Stomach (tissue), 8 donors: ENCODE measurements at regions not wholly inside any gene's neighbourhood (a gene's known extent, or its start where the extent isn't known, plus 50 kb on each side); places are given as distances from the start of the nearest gene placed in this dataset.
"Not testable (repeated sequence)": the region's sequence is repeated elsewhere in the genome, so short reads cannot be mapped to it uniquely, and the experiment has no call there.

ENCODE experiments used
- DNase-seq, 2 donors: peaks; one replicate each; pipeline versions ENCODE4 v3.0.0 to v3.0.0-alpha.2; 2013 to 2019
- H3K27ac ChIP-seq, 5 donors: fragments of 200-600 bp in 4 of 5; sonication (generic) in 4 of 5; one replicate each; pipeline ENCODE4 v1.5.1; 2013 to 2019; ENCODE audit warnings: mild to moderate bottlenecking in 1 of 5, moderate library complexity in 1 of 5
- H3K27me3 ChIP-seq, 3 donors: fragments of 200-600 bp; sonication (generic); one replicate each; pipeline ENCODE4 v1.5.1; 2017 to 2019; ENCODE audit warnings: mixed run types in 1 of 3
- H3K36me3 ChIP-seq, 4 donors: fragments of 200-600 bp; sonication (generic); 1 replicate in 3 of 4; 2 replicates in 1 of 4; pipeline ENCODE4 v1.5.1; 2016 to 2019
- H3K4me1 ChIP-seq, 4 donors: fragments of 200-600 bp; sonication (generic); one replicate each; pipeline ENCODE4 v1.5.1; 2016 to 2019
- H3K4me3 ChIP-seq, 4 donors: fragments of 200-600 bp; sonication (generic) in 3 of 4; one replicate each; pipeline ENCODE4 v1.5.1; 2016 to 2019; ENCODE audit warnings: mild to moderate bottlenecking in 1 of 4
- H3K9me3 ChIP-seq, 4 donors: fragments of 200-600 bp; sonication (generic); one replicate each; pipeline ENCODE4 v1.5.1; 2016 to 2019
- CTCF ChIP-seq, 7 experiments: fragments of 450-650 bp in 4 of 7; fragments of 200-600 bp in 3 of 7; sonication (generic) in 3 of 7; IDR thresholded peaks; one replicate each; pipeline ENCODE4 v1.5.1; 2016 to 2019; ENCODE audit warnings: antibody characterized with exemption in 7 of 7, control low read depth in 2 of 7, mild to moderate bottlenecking in 1 of 7
- POLR2AphosphoS5 ChIP-seq, 3 donors: sonication (generic); formaldehyde crosslinking; IDR thresholded peaks; one replicate each; pipeline ENCODE4 v1.6.1; 2016; ENCODE audit warnings: antibody characterized with exemption in 3 of 3
- WGBS, 5 donors: extraction: QIAGEN DNeasy Blood & Tissue Kit in 3 of 5; methylation state at CpG; one replicate each; pipeline versions ENCODE4 v1.1.5 to v1.1.7; 2013 to 2018; 5-methylcytosine and 5-hydroxymethylcytosine counted together
- intact Hi-C: fragments of 100-400 bp; cut with DNase I; formaldehyde crosslinking; loops from one replicate; pipeline ENCODE4 v1.15.1; 2023; ENCODE audit warnings: low total_unique reads
- small RNA-seq, 4 donors: library from RNA; depleted of rRNA; stranded (forward); fragments of <200 nt; gene quantifications; one replicate each; pipeline ENCODE3, GENCODE V24; 2016
- donor health status: healthy with polysubstance abuse.
- donor health status: Bipolar disorder and iron deficiency.
- donor health status: healthy.

- intact Hi-C loops, H3K36me3 ChIP-seq, DNase-seq, H3K9me3 ChIP-seq, H3K27ac ChIP-seq, H3K4me1 ChIP-seq, H3K27me3 ChIP-seq, H3K4me3 ChIP-seq: not testable (repeated sequence)
- WGBS, 5 donors = 68 to 92% (median 75%) methylated on average over 4 to 16 of the region's 21 CpGs
- peak in 1 of 7 experiments; percentile 10 for TF ChIP-seq CTCF (IDR thresholded peaks at IDR 0.05)
Measured at GRCh38 chr15:99796940-99797870, 64.0 kb upstream of the LYSMD4 start.

- DNase-seq, H3K4me1 ChIP-seq, intact Hi-C loops, H3K9me3 ChIP-seq, H3K27me3 ChIP-seq, H3K36me3 ChIP-seq, H3K4me3 ChIP-seq, H3K27ac ChIP-seq: not testable (repeated sequence)
- WGBS, 5 donors = 87 to 94% (median 91%) methylated on average over 21 of the region's 22 CpGs
Measured at GRCh38 chr15:99791881-99792807, 58.9 kb upstream of the LYSMD4 start.

GRCh38 chr15:99790751-99791150 lies 57.5 kb upstream of the LYSMD4 start:
- DNase-seq, H3K36me3 ChIP-seq, intact Hi-C loops, H3K9me3 ChIP-seq, H3K4me3 ChIP-seq, H3K4me1 ChIP-seq, H3K27me3 ChIP-seq, H3K27ac ChIP-seq: not testable (repeated sequence)
- WGBS, 5 donors = 89 to 94% (median 92%) methylated on average over 7 of the region's 7 CpGs

GRCh38 chr15:99788156-99788555 lies 54.9 kb upstream of the LYSMD4 start:
- TF ChIP-seq CTCF (IDR thresholded peaks at IDR 0.05) = no peak
- no peak for TF ChIP-seq POLR2AphosphoS5 (IDR thresholded peaks at IDR 0.05)
- H3K4me3 ChIP-seq = no peak overlapping the region
- H3K27me3 ChIP-seq = no peaks in the 10 kb centered on the region
- WGBS, 5 donors = 75 to 89% (median 84%) methylated on average over 2 of the region's 2 CpGs
- DNase-seq = no peak
- intact Hi-C loops = no loop called here
- no peaks in the 10 kb centered on the region for H3K9me3 ChIP-seq
- no peaks in the 10 kb centered on the region for H3K4me1 ChIP-seq
- H3K36me3 ChIP-seq = no peaks in the 10 kb centered on the region
- H3K27ac ChIP-seq = no peak overlapping the region

- DNase-seq, H3K36me3 ChIP-seq, H3K27me3 ChIP-seq, intact Hi-C loops, H3K4me3 ChIP-seq, H3K9me3 ChIP-seq, H3K27ac ChIP-seq, H3K4me1 ChIP-seq: not testable (repeated sequence)
- 84 to 96% (median 91%) methylated on average over 1 of the region's 1 CpG for WGBS, 5 donors
Measured at GRCh38 chr15:99784800-99785199, 51.6 kb upstream of the LYSMD4 start.

- H3K9me3 ChIP-seq, H3K36me3 ChIP-seq, intact Hi-C loops, DNase-seq, H3K4me1 ChIP-seq, H3K27ac ChIP-seq, H3K4me3 ChIP-seq, H3K27me3 ChIP-seq: not testable (repeated sequence)
- 27 to 54% (median 38%) methylated on average over 4 of the region's 4 CpGs for whole genome bisulfite sequencing, 5 donors
Measured at GRCh38 chr15:99783918-99784619, 50.8 kb upstream of the LYSMD4 start.

Small RNAs in the stretch of these regions (small RNA-seq; reads per million reads assigned to genes)
- 0 reads per million in 4 donors for gene RN7SL484P
